Anterior cingulate cortex (tissue), 58 donors: ENCODE measurements at regions not wholly inside any gene's neighbourhood (a gene's known extent, or its start where the extent isn't known, plus 50 kb on each side); places are given as distances from the start of the nearest gene placed in this dataset.

ENCODE experiments used
- DNase-seq, 58 donors: peaks; one replicate each; lab custom pipeline; 2025; lab: John Stamatoyannopoulos, UW

DNA sequence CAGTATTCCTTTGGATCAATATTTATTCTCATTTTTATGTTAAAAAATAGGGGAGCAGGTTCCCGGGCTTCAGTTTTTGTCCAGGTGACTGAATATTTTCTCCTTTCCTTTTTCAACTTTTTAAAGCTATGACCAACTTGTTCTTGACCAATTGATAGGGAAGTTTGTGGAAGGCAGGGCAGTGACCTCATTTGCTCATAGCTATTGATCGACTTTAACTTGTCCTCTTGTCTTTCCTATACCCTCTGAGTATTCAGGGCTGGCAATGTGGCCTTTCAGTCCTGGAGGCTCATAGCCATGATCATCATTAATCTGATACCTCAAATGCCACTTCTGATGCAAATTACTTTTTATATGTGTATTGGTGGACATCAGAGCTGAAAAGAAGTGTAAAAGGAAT is 448.8 kb downstream of the KIF16B start:
- no peak for DNase-seq

DNA sequence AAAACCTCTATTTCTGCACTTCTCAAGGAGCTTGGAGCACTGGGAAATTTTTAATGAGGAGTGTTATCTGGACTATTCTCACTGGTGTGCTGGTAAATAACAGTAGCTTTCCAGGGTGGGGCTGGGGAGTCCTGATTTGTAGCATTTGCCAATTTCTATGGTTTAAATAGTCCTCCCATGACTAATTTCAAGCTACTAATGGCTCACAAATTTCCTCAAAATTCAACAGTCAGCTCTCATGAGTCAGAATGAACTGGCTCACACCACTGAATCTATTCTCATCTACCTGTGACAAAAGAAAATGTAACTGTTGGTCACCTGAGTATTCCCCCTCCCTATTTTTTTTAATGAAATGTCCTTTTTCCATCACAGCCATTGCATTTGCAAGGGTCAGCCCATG is 449.6 kb downstream of the KIF16B start:
- no peak for DNase-seq

DNA sequence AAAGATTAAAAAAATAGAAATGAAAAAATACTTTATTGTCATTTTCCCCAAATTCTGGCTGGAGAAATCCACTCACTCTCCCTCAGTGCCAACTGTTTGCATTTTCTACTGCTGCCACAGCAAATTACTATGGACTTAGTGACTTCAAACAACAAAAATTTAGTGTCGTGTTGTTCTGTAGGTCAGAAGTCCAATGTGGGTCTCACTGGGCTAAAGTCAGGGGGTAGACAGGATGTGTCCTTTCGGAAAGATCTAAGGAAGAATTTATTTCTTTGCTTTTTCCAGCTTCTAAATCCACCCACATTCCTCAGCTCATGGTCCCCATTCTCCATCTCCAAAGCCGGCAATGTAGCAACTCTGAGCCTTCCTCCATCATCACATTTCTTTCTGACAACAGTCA is 453.3 kb downstream of the KIF16B start:
- no peak for DNase-seq

DNA sequence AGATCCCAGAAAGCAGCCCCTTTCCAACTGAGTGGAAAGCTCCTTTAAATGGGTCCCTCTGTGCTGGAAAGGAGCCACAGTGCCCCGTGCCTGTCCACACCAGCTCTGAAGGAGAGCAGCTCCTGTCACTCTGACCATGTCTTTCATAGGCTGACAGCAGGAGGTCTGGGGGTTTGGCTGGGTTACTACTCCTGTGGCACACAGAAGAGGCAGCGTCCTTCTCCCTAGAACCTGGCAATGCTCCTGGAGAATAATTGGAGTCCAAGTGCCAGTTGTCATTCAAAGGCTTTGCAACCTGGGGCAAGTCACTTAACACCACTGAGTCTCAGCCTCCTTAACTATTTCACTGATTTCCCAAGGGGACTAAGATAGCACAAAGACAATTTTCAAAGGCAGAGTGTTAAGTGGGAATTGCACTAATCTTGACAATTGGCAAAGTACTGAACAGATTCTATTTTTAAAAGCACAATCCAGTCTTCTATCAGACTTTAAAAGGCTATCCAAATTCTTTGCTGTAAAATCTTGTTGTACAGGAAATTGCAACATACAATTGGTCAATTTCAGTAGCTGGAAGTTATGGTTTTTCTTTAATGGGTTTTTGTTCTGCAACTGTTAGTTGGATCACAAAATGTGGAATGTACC is 457.2 kb downstream of the KIF16B start:
- DNase-seq = peak in 2 of 58 donors; percentile 3 to 26

DNA sequence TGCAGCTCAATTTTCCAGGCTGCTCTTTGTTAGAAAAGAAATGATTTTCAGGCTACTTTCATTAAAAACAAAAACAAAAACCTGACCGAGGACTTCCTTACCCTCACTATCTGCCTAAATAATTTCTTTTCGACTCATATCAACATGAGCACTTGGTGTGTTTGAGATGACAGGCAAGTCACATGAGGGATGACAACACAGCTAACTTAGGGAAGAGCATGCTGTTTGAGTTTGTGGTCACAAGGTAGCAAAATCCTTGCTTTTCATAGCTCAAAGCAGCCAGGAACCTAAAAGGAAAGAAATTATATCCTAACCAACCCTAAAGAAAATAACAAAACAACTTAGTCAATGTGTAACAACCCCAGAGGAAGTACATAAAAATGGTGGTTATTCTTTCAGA is 459.5 kb downstream of the KIF16B start:
- DNase-seq = no peak

DNA sequence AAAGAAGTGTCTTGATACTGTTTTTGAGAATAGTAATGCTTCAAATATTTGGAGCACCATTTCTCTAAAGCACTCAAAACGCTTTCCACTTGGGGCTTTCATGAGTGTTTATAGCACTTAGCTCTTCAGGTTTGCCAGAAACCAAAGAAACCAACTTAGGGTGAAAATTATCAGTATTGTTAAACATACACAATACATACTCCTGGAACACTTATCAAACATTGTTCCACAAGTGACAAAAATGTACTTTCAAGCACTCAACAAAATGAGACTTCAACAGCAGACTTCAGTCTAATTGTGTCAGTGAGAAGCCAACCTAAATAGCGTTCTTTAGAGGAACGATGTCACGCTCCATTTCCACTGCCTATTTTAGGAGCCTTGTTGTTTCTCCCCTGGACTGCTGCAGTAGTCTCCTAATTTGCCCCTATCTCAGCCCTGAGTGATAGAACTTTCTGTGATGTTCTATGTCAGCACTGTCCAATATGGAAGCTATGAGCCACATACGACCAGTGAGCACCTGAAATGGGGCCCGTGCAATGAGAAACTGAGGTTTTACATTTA is 461.3 kb downstream of the KIF16B start:
- DNase-seq = no peak

DNA sequence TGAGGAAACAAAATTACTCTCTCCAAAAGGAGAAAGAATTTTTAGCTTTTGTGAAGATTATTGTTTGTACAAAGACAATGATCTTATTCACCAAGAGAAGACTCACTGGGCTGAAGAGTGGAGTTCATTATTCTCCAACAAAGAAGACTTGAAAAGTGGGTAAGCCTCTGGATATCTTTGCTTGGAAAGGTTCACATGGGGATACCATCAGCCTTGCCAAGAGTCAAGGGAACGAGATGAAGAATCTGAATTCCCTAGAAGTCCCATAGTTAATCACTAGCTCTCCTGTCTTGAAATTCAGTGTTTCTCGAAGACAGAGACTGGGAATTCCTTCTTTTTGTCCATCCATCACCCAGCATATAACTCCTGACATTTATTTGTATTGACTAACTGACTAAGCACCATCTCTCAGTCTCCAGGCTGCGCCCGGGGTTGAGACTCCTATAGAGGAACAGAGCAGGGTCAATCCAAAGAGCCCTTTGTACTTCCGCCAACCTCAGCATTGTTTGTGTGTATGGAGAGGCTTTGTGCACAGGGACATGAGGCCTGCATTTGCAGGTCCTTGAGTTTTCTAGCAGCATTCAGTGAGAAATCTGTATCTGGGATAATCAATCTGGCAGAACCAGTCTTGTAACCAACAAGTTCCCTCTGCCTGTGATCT is 461.9 kb downstream of the KIF16B start:
- no peak for DNase-seq

DNA sequence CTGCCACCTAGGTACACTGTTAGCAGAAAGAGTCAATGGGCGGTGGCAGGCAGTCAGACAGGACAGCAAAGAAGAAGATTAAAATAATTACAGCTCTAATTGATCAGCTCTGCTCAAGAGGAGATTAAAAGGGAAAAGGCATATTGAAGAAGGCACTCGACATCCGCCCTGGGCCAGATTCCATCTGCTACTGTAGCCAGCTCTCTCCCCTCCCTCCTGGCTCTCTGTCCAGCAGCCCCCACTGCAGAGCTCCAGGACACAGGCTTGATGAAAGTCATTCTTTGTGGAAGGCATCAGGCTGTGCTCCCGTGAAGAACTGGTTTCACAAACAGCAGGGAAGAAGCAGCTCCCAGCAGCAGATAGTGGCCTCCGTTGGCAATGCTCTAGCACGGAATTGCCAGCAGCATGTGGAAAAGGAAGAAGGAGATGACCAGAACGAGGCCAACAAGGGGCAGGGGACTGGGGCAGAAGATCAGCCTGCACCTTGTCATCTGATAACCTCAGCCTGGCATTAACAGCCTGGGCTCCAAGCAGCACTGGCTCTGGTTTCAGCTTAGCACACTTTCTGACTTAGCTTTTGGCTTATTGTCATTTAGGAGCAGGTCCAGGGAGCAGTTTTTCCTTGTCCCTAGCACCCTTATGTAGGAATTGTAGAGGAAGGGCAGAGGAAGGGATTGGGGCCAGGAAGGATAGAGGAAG is 465.9 kb downstream of the KIF16B start:
- DNase-seq = peak in 4 of 58 donors; percentile 3 to 10 (median 5)

DNA sequence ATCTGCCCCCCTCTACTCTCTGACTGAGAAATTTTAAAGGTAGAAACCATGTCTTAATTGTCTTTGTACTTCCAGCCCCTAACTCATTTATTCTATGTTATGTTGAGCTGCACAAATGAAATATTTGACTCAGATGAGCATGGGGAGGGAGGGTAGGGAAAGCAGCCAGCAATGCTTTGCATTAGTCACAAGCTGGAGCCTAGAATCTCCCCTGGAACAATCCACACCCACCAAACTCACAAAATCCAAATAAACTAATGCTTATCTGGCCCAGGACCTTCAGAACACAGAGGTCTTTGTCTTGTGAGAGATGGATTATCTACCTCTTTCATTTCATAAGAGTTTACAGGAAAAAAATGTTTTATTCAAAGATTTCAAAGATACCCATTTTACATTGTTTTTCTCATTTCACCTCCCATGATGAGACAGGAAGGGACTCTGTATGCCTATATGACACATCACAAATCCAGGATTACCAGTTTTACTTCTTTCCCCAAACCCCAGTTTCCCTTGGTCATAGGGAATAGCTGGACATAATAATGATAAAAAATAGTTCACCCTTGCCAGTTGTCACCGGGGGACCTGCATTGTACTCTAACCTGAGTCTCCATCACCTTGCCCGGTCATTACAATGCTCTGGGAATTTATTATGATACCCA is 466.9 kb downstream of the KIF16B start:
- DNase-seq = no peak

DNA sequence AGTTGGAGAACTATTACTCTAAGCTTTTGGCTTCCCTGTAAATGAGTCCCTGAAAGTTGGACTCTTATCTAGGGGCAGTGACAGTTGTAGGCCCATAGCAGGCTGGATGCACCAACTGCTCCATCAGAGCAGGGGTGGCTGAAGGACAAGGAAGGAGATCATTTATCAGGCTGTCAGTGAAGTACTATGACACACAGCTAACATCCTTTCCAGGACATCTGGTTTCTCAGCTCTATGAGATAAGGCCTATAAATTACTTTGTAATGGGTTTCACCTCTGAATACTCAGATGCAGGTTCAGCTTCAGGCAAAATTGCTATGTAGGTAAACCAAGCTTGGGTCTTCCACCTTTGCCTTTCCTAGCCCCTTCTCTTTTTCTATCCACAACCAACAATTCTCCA is 468.5 kb downstream of the KIF16B start:
- DNase-seq = no peak
